ENCODE measurements at regions not wholly inside any gene's neighbourhood (a gene's known extent, or its start where the extent isn't known, plus 50 kb on each side); places are given as distances from the start of the nearest gene placed in this dataset.

DNA sequence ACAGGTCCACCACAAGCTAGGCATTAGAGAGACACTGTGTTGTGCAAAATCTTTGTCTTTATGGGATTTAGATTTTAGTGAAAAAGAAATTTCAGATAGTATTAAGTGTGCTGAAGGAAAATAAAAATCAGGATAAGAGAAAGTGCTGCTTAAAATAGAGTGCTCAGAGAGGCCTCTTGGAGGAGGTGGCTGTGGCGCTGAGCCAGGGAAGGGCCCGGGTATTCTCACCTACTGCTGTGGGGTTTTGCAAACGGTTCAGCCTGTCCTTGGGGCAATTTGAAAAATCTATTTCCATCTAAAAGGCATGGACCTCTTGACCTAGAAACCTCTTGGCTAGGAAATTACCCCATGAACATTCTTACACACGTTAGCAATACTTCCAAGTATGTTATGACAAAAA lies 267.7 kb downstream of the TJP1 start:
- no peaks in the 10 kb centered on the region for H3K9me3 ChIP-seq (ENCODE audit: low read depth)
- no peak for DNase-seq (ENCODE audit: low spot score)
- TF ChIP-seq EZH2phosphoT487 (IDR thresholded peaks at IDR 0.05) (no peak), CTCF (IDR thresholded peaks at IDR 0.05) (no peak), EZH2 (IDR thresholded peaks at IDR 0.05) (no peak)
- no peak overlapping the region for H3K9ac ChIP-seq
- H3K36me3 ChIP-seq, result no peaks in the 10 kb centered on the region
- peaks cover 3% of the 10 kb centered on the region for H3K27me3 Mint-ChIP-seq (ENCODE audit: insufficient read depth, low read depth)
- no peaks in the 10 kb centered on the region for H3K27me3 ChIP-seq
- no peak overlapping the region for H3K4me3 Mint-ChIP-seq
- H2AFZ ChIP-seq (replicated peaks), result no peak overlapping the region
- no peak overlapping the region for H3K27ac Mint-ChIP-seq
- H3K4me1 Mint-ChIP-seq, result no peaks in the 10 kb centered on the region
- no peaks in the 10 kb centered on the region for H3K4me1 ChIP-seq
- no peaks in the 10 kb centered on the region for H3K79me2 ChIP-seq (ENCODE audit: low read depth)
- no peak overlapping the region for H3K4me3 ChIP-seq
- H3K4me2 ChIP-seq, result no peak overlapping the region
- H3K27ac ChIP-seq, result no peak overlapping the region
- no peaks in the 10 kb centered on the region for H3K36me3 Mint-ChIP-seq
- H3K9me3 Mint-ChIP-seq, result peaks cover 5% of the 10 kb centered on the region
- no peaks in the 10 kb centered on the region for H3F3A ChIP-seq (ENCODE audit: low read depth)
- H4K20me1 ChIP-seq (ENCODE audit: low read depth), result no peaks in the 10 kb centered on the region

DNA sequence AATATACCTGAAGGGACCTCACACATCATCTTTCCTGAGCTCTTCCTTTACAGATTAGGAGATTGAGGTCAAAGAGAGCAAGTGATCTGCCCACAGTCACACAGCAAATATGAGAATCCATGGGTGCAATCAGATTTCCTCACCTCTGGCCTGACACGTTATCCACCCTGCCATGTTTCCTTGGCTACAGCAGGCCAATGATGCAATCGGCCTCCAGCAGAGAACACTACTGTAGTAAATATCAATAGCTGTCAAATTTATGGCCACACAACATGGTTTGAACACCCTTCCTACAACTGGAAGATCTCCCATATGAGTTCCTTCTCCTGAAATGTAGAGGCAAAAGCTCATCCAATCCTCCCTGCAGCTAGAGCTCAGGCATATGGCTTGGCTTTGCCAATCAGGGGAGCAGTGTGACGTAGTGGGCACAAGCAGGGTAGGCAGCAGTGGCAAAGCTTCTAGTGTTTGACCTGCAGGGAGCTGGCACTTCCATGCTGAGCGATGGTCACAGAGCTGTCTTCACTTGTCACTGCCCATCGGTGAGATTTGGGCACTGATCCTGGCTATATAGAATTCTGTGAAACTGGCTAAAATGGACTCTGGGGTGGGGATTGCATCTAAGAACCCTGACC lies 271.3 kb downstream of the TJP1 start:
- H3K27ac ChIP-seq, result no peak overlapping the region
- Mint-ChIP-seq H3K27ac (no peak overlapping the region), H3K36me3 (peaks cover 8% of the 10 kb centered on the region), H3K4me3 (no peak overlapping the region), H3K27me3 (ENCODE audit: insufficient read depth, low read depth) (peaks cover 3% of the 10 kb centered on the region), H3K9me3 (peaks cover 17% of the 10 kb centered on the region), H3K4me1 (no peaks in the 10 kb centered on the region)
- no peaks in the 10 kb centered on the region for H4K20me1 ChIP-seq (ENCODE audit: low read depth)
- no peak overlapping the region for H2AFZ ChIP-seq (replicated peaks)
- peaks cover 3% of the 10 kb centered on the region for H3K36me3 ChIP-seq
- no peak for TF ChIP-seq CTCF (IDR thresholded peaks at IDR 0.05)
- no peak for TF ChIP-seq EZH2 (IDR thresholded peaks at IDR 0.05)
- no peak for TF ChIP-seq EZH2phosphoT487 (IDR thresholded peaks at IDR 0.05)
- no peaks in the 10 kb centered on the region for H3K27me3 ChIP-seq
- H3K79me2 ChIP-seq (ENCODE audit: low read depth), result no peaks in the 10 kb centered on the region
- no peak for DNase-seq (ENCODE audit: low spot score)
- no peaks in the 10 kb centered on the region for H3K4me1 ChIP-seq
- no peaks in the 10 kb centered on the region for H3K9me3 ChIP-seq (ENCODE audit: low read depth)
- H3F3A ChIP-seq (ENCODE audit: low read depth), result no peaks in the 10 kb centered on the region
- no peak overlapping the region for H3K9ac ChIP-seq
- no peak overlapping the region for H3K4me2 ChIP-seq
- H3K4me3 ChIP-seq, result no peak overlapping the region

GRCh38 chr15:29548006-29548405 lies 274.3 kb downstream of the TJP1 start:
- H3K4me3 ChIP-seq, result no peak overlapping the region
- H2AFZ ChIP-seq (replicated peaks), result no peak overlapping the region

More at GRCh38 chr15:29548006-29548405, 274.3 kb downstream of the TJP1 start:
- TF ChIP-seq CTCF (IDR thresholded peaks at IDR 0.05), result no peak
- TF ChIP-seq EZH2 (IDR thresholded peaks at IDR 0.05), result no peak
- no peak for TF ChIP-seq EZH2phosphoT487 (IDR thresholded peaks at IDR 0.05)
- peaks cover 21% of the 10 kb centered on the region for H3K9me3 Mint-ChIP-seq
- Histone ChIP-seq H3K9ac (no peak overlapping the region), H3F3A (ENCODE audit: low read depth) (no peaks in the 10 kb centered on the region), H3K9me3 (ENCODE audit: low read depth) (no peaks in the 10 kb centered on the region), H3K79me2 (ENCODE audit: low read depth) (no peaks in the 10 kb centered on the region), H3K4me2 (no peak overlapping the region), H4K20me1 (ENCODE audit: low read depth) (no peaks in the 10 kb centered on the region), H3K27ac (no peak overlapping the region), H3K36me3 (peaks cover 3% of the 10 kb centered on the region), H3K27me3 (no peaks in the 10 kb centered on the region), H3K4me1 (no peaks in the 10 kb centered on the region)
- H3K4me1 Mint-ChIP-seq, result no peaks in the 10 kb centered on the region
- no peak for DNase-seq (ENCODE audit: low spot score)
- peaks cover 8% of the 10 kb centered on the region for H3K36me3 Mint-ChIP-seq
- no peak overlapping the region for H3K27ac Mint-ChIP-seq
- no peak overlapping the region for H3K4me3 Mint-ChIP-seq
- H3K27me3 Mint-ChIP-seq (ENCODE audit: insufficient read depth, low read depth), result peaks cover 3% of the 10 kb centered on the region
